MM.1S (cell line): ENCODE measurements at regions not wholly inside any gene's neighbourhood (a gene's known extent, or its start where the extent isn't known, plus 50 kb on each side); places are given as distances from the start of the nearest gene placed in this dataset.

Source experiments
- EZH2phosphoT487 ChIP-seq: fragments of 300-600 bp; sonication (generic); IDR thresholded peaks from 2 replicates; pipeline ENCODE4 v1.6.1; 2018; ENCODE audit warnings: antibody characterized with exemption, low read length
- TF ChIP-seq, protein P1 (sequence below): fragments of 300-600 bp; sonication (generic); IDR thresholded peaks from 2 replicates; pipeline ENCODE4 v1.5.1; 2016; ENCODE audit warnings: antibody characterized with exemption, low read length, mixed read lengths

GRCh38 chr4:74631338-74631737 is 163.0 kb downstream of the BTC start:
- TF ChIP-seq, protein P1, sequence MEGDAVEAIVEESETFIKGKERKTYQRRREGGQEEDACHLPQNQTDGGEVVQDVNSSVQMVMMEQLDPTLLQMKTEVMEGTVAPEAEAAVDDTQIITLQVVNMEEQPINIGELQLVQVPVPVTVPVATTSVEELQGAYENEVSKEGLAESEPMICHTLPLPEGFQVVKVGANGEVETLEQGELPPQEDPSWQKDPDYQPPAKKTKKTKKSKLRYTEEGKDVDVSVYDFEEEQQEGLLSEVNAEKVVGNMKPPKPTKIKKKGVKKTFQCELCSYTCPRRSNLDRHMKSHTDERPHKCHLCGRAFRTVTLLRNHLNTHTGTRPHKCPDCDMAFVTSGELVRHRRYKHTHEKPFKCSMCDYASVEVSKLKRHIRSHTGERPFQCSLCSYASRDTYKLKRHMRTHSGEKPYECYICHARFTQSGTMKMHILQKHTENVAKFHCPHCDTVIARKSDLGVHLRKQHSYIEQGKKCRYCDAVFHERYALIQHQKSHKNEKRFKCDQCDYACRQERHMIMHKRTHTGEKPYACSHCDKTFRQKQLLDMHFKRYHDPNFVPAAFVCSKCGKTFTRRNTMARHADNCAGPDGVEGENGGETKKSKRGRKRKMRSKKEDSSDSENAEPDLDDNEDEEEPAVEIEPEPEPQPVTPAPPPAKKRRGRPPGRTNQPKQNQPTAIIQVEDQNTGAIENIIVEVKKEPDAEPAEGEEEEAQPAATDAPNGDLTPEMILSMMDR: no peak
- TF ChIP-seq EZH2phosphoT487: no peak
